A549 (cell line): ENCODE measurements at regions not wholly inside any gene's neighbourhood (a gene's known extent, or its start where the extent isn't known, plus 50 kb on each side); places are given as distances from the start of the nearest gene placed in this dataset.

Experiments
- ATAC-seq, 2 experiments: fragments of 200-7000 bp in 1 of 2; fragments of >200 bp in 1 of 2; cut with Nextera tagmentation in 1 of 2; cut with Tn5 transposase in 1 of 2; 3 replicates each; pipeline versions ENCODE4 v1.8.0 to v1.9.1; 2018 to 2020; ENCODE audit warnings: mild to moderate bottlenecking in 1 of 2, moderate library complexity in 1 of 2
- CTCF ChIA-PET: fragments of 300-600 bp; sonication (Branson Sonifier 250); formaldehyde crosslinking; extraction: SDS; loops from one replicate; lab custom pipeline; 2021; ENCODE audit warnings: antibody characterized with exemption, inconsistent platforms; lab: Yijun Ruan, JAX
- POLR2A ChIA-PET: fragments of 350-600 bp; formaldehyde crosslinking; extraction: SDS; loops from one replicate; lab custom pipeline; 2021; ENCODE audit warnings: antibody characterized with exemption, inconsistent platforms; lab: Yijun Ruan, JAX
- DNase-seq, 2 experiments: peaks; one replicate each; pipeline versions ENCODE4 v3.0.0 to v3.0.0-alpha.2; 2011 to 2016; ENCODE audit warnings: low read depth in 1 of 2, low spot score in 1 of 2
- FAIRE-seq: peaks from 2 replicates; lab custom pipeline; 2011; peaks lifted over from hg19 to GRCh38; lab: Jason Lieb, UNC
- H3K27ac ChIP-seq, 2 experiments: fragments of >200 bp; sonication (Bioruptor Twin); formaldehyde crosslinking; 3 replicates each; pipeline ENCODE4 v1.5.1; 2016 to 2017
- H3K4me1 ChIP-seq: fragments of >200 bp; sonication (Bioruptor Twin); formaldehyde crosslinking; 3 replicates; pipeline ENCODE4 v1.6.1; 2016
- H3K4me2 ChIP-seq: fragments of >200 bp; sonication (Bioruptor Twin); formaldehyde crosslinking; 3 replicates; pipeline ENCODE4 v1.6.1; 2016
- H3K4me3 ChIP-seq: fragments of >200 bp; sonication (Bioruptor Twin); formaldehyde crosslinking; 3 replicates; pipeline ENCODE4 v1.5.1; 2016
- H3K9me3 ChIP-seq: fragments of >200 bp; sonication (Bioruptor Twin); formaldehyde crosslinking; 3 replicates; pipeline ENCODE4 v1.6.1; 2016
- CHD4 ChIP-seq: fragments of 200-600 bp; sonication (generic); IDR thresholded peaks from 2 replicates; pipeline ENCODE4 v1.6.1; 2016; ENCODE audit warnings: antibody characterized with exemption, mild to moderate bottlenecking, borderline replicate concordance
- EHF ChIP-seq: fragments of 250-450 bp; sonication (Bioruptor Pico); IDR thresholded peaks from 2 replicates; pipeline ENCODE4 v1.5.0; 2020; ENCODE audit warnings: mild to moderate bottlenecking
- ESRRA ChIP-seq: fragments of 150-350 bp; IDR thresholded peaks from 2 replicates; pipeline ENCODE4 v1.6.1; 2014; ENCODE audit warnings: mild to moderate bottlenecking, low read length, borderline replicate concordance
- FOSL2 ChIP-seq, 2 experiments: fragments of 450-650 bp in 1 of 2; fragments of >200 bp in 1 of 2; sonication (Bioruptor Twin) in 1 of 2; formaldehyde crosslinking; IDR thresholded peaks; 2 replicates each; pipeline versions ENCODE4 v1.5.0 to v1.6.1; 2016 to 2020; ENCODE audit warnings: mild to moderate bottlenecking in 1 of 2, moderate library complexity in 1 of 2
- FOXS1 ChIP-seq: fragments of 250-450 bp; sonication (Bioruptor Pico); IDR thresholded peaks from 2 replicates; pipeline ENCODE4 v1.5.0; 2020; ENCODE audit warnings: mild to moderate bottlenecking, moderate library complexity
- HOXB5 ChIP-seq: fragments of 250-450 bp; sonication (Bioruptor Pico); IDR thresholded peaks from 2 replicates; pipeline ENCODE4 v1.5.0; 2020; ENCODE audit warnings: mild to moderate bottlenecking, moderate library complexity
- MAZ ChIP-seq: fragments of 150-350 bp; IDR thresholded peaks from 2 replicates; pipeline ENCODE4 v1.6.1; 2014; ENCODE audit warnings: antibody characterized with exemption, low read depth, low read length, borderline replicate concordance
- PHF8 ChIP-seq: fragments of 200-600 bp; sonication (generic); IDR thresholded peaks from 2 replicates; pipeline ENCODE4 v1.6.1; 2016; ENCODE audit warnings: low read depth, mild to moderate bottlenecking, antibody characterized with exemption, moderate library complexity, borderline replicate concordance
- RAD21 ChIP-seq, 2 experiments: fragments of >200 bp in 1 of 2; sonication (Bioruptor Twin) in 1 of 2; formaldehyde crosslinking in 1 of 2; IDR thresholded peaks in 1 of 2; conservative IDR thresholded peaks in 1 of 2; 2 replicates in 1 of 2; 3 replicates in 1 of 2; pipeline ENCODE4 v1.6.1; 2012 to 2018; ENCODE audit warnings: inconsistent platforms in 1 of 2
- RARB ChIP-seq: fragments of 250-450 bp; sonication (Bioruptor Pico); IDR thresholded peaks from 2 replicates; pipeline ENCODE4 v1.8.0; 2021; ENCODE audit warnings: mild to moderate bottlenecking, moderate library complexity
- RCOR1 ChIP-seq: fragments of 150-350 bp; IDR thresholded peaks from 2 replicates; pipeline ENCODE4 v1.6.1; 2014; ENCODE audit warnings: antibody characterized with exemption, low read length, low read depth
- RNF2 ChIP-seq: fragments of 200-600 bp; sonication (generic); IDR thresholded peaks from 2 replicates; pipeline ENCODE4 v1.6.1; 2016; ENCODE audit warnings: low read depth, mild to moderate bottlenecking, antibody characterized with exemption, moderate library complexity, borderline replicate concordance
- SMC3 ChIP-seq: fragments of >200 bp; sonication (Bioruptor Twin); formaldehyde crosslinking; IDR thresholded peaks from 3 replicates; pipeline ENCODE4 v1.6.1; 2018; ENCODE audit warnings: inconsistent platforms
- SREBF2 ChIP-seq: fragments of 450-650 bp; IDR thresholded peaks from 2 replicates; pipeline ENCODE4 v1.6.1; 2014; ENCODE audit warnings: mild to moderate bottlenecking, moderate library complexity
- ZC3H11A ChIP-seq: fragments of 450-650 bp; IDR thresholded peaks from 2 replicates; pipeline ENCODE4 v1.6.1; 2014; ENCODE audit warnings: antibody characterized with exemption, mild to moderate bottlenecking
- ZFP36 ChIP-seq: fragments of 450-650 bp; IDR thresholded peaks from 2 replicates; pipeline ENCODE4 v1.6.1; 2014; ENCODE audit warnings: borderline replicate concordance; ENCODE audit not compliant: partially characterized antibody
- WGBS: methylation state at CpG from one replicate; pipeline ENCODE4 v1.1.6; 2017; ENCODE audit errors: missing lambda C conversion rate; 5-methylcytosine and 5-hydroxymethylcytosine counted together
- TF ChIP-seq, protein P1 (sequence below): IDR thresholded peaks from 2 replicates; pipeline ENCODE4 v1.6.1; 2012
- TF ChIP-seq, protein P2 (sequence below): IDR thresholded peaks from 2 replicates; pipeline ENCODE4 v1.6.1; 2012; ENCODE audit warnings: low read depth, borderline replicate concordance
- TF ChIP-seq, protein P3 (sequence below): fragments of >200 bp; sonication (Bioruptor Twin); formaldehyde crosslinking; IDR thresholded peaks from 3 replicates; pipeline ENCODE4 v1.5.1; 2016

DNA sequence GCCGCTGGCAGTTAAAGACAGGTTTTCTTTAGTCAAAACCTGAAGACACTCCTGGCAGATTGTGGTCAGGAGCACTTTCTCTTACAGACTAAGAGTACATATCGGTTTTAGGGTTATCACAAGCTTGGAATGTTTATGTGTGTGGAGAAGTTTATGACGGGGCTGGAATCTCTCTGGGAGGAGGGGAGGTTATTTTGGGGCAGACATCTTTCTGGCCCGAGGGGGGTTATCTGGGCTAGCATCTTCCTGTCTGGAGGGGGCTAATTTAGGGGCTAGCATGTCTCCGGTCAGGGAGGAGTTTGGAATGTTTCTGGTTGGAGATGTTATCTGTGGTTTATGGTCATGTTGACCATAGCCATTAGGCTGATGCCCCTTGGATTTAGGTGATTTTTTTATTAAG is 141.2 kb upstream of the KIF5B start:
- FAIRE-seq = no peak
- H3K4me3 ChIP-seq = no peak overlapping the region
- no peak overlapping the region for H3K27ac ChIP-seq
- CTCF ChIA-PET = interaction anchor here (1.0 to 1.4 kb wide), 2 partner anchors 36 to 149 kb away, joined by 4 read pairs; no protein-coding TSS in a partner anchor
- no peak overlapping the region for H3K4me2 ChIP-seq
- DNase-seq = no peak
- no peak for TF ChIP-seq HOXB5 (CRISPR knock-in tag)
- TF ChIP-seq ZFP36 = no peak
- TF ChIP-seq, protein P1, sequence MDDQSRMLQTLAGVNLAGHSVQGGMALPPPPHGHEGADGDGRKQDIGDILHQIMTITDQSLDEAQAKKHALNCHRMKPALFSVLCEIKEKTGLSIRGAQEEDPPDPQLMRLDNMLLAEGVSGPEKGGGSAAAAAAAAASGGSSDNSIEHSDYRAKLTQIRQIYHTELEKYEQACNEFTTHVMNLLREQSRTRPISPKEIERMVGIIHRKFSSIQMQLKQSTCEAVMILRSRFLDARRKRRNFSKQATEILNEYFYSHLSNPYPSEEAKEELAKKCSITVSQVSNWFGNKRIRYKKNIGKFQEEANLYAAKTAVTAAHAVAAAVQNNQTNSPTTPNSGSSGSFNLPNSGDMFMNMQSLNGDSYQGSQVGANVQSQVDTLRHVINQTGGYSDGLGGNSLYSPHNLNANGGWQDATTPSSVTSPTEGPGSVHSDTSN = no peak
- TF ChIP-seq CHD4 = no peak
- no peak for TF ChIP-seq ZC3H11A
- no peak for TF ChIP-seq RARB (CRISPR knock-in tag)
- TF ChIP-seq RCOR1 = no peak
- no peak for TF ChIP-seq EHF (CRISPR knock-in tag)
- no peak for TF ChIP-seq RNF2
- TF ChIP-seq FOXS1 = no peak
- TF ChIP-seq PHF8 = no peak
- TF ChIP-seq FOSL2 (IDR thresholded peaks at IDR 0.05) = no peak
- TF ChIP-seq FOSL2 (CRISPR knock-in tag; IDR thresholded peaks at IDR 0.05) = no peak
- TF ChIP-seq, protein P2, sequence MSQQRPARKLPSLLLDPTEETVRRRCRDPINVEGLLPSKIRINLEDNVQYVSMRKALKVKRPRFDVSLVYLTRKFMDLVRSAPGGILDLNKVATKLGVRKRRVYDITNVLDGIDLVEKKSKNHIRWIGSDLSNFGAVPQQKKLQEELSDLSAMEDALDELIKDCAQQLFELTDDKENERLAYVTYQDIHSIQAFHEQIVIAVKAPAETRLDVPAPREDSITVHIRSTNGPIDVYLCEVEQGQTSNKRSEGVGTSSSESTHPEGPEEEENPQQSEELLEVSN = no peak
- no peak for TF ChIP-seq ESRRA
- TF ChIP-seq SREBF2 = no peak
- TF ChIP-seq, all 56 proteins: peak for 0
- Histone ChIP-seq H3K9me3 (no peaks in the 10 kb centered on the region), H3K4me1 (no peaks in the 10 kb centered on the region)
- POLR2A ChIA-PET = no interaction called here
- WGBS = 65% methylated on average over 5 of the region's 5 CpGs
- no peak for ATAC-seq

DNA sequence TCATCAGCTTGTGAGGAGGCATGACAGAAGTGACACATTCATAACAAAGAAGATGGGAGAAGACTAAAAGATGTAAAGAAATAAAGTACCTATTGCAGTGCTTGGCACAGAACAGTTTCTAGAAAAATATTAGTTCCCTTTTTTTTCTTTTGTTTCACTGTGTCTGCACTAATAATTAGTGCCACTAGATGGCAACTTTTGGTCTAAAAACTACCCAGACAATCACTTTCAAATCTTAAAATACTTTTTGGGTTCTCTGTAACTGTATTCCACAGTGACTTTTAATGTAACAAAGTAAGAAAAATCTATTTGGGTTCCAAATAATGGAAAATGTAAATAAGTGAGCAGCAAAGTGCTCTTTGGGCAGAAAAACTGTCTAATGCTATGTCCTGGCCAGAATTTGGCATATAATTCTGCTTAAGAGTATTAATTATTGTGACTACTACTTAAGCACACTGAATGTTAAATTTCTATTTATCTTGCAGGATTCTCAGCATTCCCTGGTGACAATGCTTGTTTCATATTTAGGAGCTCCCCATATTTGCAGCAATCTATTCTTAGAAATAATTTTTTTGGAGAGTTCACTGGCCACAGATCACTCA is 134.8 kb upstream of the KIF5B start:
- no peak overlapping the region for H3K4me3 ChIP-seq
- peak overlapping the region; percentile 25; the same call in 1 of the 3 replicates for H3K4me2 ChIP-seq
- H3K27ac ChIP-seq = no peak overlapping the region
- CTCF ChIA-PET = interaction anchor here (0.6 to 3.3 kb wide), 26 partner anchors 10 to 599 kb away, joined by 3 to 22 read pairs (median 3); no protein-coding TSS in a partner anchor
- ATAC-seq (peak; percentile 50 to 69; a peak in 4 of 6 replicates), FAIRE-seq (peak; percentile 46), DNase-seq (peak in 1 of 2 experiments; percentile 42)
- POLR2A ChIA-PET = no interaction called here
- no peaks in the 10 kb centered on the region for H3K9me3 ChIP-seq
- H3K4me1 ChIP-seq = peaks cover 15% of the 10 kb centered on the region; the same call in 2 of the 3 replicates
- TF ChIP-seq MAZ = no peak
- TF ChIP-seq RAD21 (conservative IDR thresholded peaks at IDR 0.05 in 1 of 2, IDR thresholded peaks at IDR 0.05 in 1 of 2) = peak; percentile 68 to 74
- no peak for TF ChIP-seq RCOR1
- TF ChIP-seq, protein P3, sequence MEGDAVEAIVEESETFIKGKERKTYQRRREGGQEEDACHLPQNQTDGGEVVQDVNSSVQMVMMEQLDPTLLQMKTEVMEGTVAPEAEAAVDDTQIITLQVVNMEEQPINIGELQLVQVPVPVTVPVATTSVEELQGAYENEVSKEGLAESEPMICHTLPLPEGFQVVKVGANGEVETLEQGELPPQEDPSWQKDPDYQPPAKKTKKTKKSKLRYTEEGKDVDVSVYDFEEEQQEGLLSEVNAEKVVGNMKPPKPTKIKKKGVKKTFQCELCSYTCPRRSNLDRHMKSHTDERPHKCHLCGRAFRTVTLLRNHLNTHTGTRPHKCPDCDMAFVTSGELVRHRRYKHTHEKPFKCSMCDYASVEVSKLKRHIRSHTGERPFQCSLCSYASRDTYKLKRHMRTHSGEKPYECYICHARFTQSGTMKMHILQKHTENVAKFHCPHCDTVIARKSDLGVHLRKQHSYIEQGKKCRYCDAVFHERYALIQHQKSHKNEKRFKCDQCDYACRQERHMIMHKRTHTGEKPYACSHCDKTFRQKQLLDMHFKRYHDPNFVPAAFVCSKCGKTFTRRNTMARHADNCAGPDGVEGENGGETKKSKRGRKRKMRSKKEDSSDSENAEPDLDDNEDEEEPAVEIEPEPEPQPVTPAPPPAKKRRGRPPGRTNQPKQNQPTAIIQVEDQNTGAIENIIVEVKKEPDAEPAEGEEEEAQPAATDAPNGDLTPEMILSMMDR = peak; percentile 80
- TF ChIP-seq SMC3 = peak; percentile 71
